ENCODE measurements at regions not wholly inside any gene's neighbourhood (a gene's known extent, or its start where the extent isn't known, plus 50 kb on each side); places are given as distances from the start of the nearest gene placed in this dataset.
"Not testable (repeated sequence)": the region's sequence is repeated elsewhere in the genome, so short reads cannot be mapped to it uniquely, and the experiment has no call there.

GRCh38 chr16:61421111-61421510, 615.1 kb downstream of the CDH8 start:
- TF ChIP-seq, protein P1, sequence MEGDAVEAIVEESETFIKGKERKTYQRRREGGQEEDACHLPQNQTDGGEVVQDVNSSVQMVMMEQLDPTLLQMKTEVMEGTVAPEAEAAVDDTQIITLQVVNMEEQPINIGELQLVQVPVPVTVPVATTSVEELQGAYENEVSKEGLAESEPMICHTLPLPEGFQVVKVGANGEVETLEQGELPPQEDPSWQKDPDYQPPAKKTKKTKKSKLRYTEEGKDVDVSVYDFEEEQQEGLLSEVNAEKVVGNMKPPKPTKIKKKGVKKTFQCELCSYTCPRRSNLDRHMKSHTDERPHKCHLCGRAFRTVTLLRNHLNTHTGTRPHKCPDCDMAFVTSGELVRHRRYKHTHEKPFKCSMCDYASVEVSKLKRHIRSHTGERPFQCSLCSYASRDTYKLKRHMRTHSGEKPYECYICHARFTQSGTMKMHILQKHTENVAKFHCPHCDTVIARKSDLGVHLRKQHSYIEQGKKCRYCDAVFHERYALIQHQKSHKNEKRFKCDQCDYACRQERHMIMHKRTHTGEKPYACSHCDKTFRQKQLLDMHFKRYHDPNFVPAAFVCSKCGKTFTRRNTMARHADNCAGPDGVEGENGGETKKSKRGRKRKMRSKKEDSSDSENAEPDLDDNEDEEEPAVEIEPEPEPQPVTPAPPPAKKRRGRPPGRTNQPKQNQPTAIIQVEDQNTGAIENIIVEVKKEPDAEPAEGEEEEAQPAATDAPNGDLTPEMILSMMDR (IDR thresholded peaks at IDR 0.05; ENCODE audit: insufficient read depth, low read depth, low read length) = no peak
- no peaks in the 10 kb centered on the region for H3K27me3 ChIP-seq (ENCODE audit: control insufficient read depth, insufficient read depth, low read length)
- DNase-seq (ENCODE audit: low read depth) = no peak
- H3K36me3 ChIP-seq (ENCODE audit: control insufficient read depth, insufficient read depth, low read length) = no peaks in the 10 kb centered on the region
- POLR2A ChIA-PET = no interaction called here
- CTCF ChIA-PET = no interaction called here
- H3K4me3 ChIP-seq (ENCODE audit: low read depth, low read length) = no peak overlapping the region

DNA sequence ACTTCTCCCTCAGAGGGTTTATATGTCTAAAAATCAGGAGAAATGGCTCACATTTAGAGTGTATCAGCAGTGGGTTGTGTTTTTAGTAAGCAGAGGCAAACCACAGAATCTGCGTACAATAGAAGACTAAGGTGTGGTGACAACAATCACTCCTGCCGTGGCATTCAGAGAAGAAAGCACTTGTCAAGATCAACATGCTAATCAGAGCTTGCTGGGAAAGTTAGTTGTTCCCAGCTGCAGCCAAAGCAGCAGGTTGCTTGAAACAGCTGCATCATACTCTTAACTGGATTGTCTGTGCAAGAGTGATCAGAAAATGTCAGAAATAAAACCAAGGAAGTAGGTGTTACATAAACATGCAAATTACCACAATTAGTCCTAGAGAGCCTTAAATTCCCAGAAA, 616.4 kb downstream of the CDH8 start:
- Histone ChIP-seq H3K27me3 (ENCODE audit: control insufficient read depth, insufficient read depth, low read length) (no peaks in the 10 kb centered on the region), H3K4me3 (ENCODE audit: low read depth, low read length) (no peak overlapping the region), H3K36me3 (ENCODE audit: control insufficient read depth, insufficient read depth, low read length) (no peaks in the 10 kb centered on the region)
- ChIA-PET CTCF (no interaction called here), POLR2A (no interaction called here)
- DNase-seq (ENCODE audit: low read depth) = no peak
- TF ChIP-seq, protein P1 (IDR thresholded peaks at IDR 0.05; ENCODE audit: insufficient read depth, low read depth, low read length) = no peak

DNA sequence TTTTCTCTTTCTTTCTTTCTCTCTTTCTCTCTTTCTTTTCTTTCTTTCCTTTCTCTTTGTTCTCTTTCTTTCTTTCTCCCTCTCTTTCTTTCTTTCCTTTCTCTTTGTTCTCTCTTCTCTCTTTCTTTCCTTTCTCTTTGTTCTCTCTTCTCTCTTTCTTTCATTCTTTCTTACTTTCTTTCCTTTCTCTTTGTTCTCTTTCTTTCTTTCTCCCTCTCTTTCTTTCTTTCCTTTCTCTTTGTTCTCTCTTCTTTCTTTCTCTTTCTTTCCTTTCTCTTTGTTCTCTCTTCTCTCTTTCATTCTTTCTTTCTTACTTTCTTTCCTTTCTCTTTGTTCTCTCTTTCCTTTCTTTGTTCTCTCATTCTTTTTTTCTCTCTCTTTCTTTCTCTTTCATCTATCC, 617.4 kb downstream of the CDH8 start:
- H3K36me3 ChIP-seq (ENCODE audit: control insufficient read depth, insufficient read depth, low read length); H3K4me3 ChIP-seq (ENCODE audit: low read depth, low read length); CTCF ChIA-PET; POLR2A ChIA-PET; H3K27me3 ChIP-seq (ENCODE audit: control insufficient read depth, insufficient read depth, low read length); DNase-seq (ENCODE audit: low read depth): not testable (repeated sequence)

GRCh38 chr16:61415126-61415525, 621.1 kb downstream of the CDH8 start:
- no peak for DNase-seq (ENCODE audit: low read depth)
- Histone ChIP-seq H3K36me3 (ENCODE audit: control insufficient read depth, insufficient read depth, low read length) (no peaks in the 10 kb centered on the region), H3K4me3 (ENCODE audit: low read depth, low read length) (no peak overlapping the region), H3K27me3 (ENCODE audit: control insufficient read depth, insufficient read depth, low read length) (no peaks in the 10 kb centered on the region)
- TF ChIP-seq, protein P1 (IDR thresholded peaks at IDR 0.05; ENCODE audit: insufficient read depth, low read depth, low read length) = no peak
- POLR2A ChIA-PET = no interaction called here
- CTCF ChIA-PET = interaction anchor here (0.5 kb wide), 1 partner anchor 34 kb away, joined by 3 read pairs; no protein-coding TSS in a partner anchor

DNA sequence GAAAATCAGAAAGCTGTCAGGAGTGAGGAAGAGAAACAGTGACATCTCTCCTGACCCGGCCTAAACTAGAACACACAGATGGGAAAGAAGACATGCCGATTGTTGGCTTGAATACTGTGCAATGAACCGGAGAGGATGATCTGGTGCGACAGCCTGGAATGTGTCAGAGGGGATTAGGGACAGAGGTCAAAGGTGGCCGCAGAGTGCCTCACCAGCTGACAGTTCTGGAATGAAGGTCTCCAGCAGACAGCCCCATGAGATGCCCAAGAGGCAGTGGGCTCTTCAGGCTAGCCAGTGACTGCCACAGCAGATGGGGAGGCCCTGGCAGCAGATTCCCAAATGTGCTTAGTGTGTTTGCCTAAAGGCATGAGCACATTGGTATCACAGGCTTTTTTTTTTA, 623.2 kb downstream of the CDH8 start:
- Histone ChIP-seq H3K4me3 (ENCODE audit: low read depth, low read length) (no peak overlapping the region), H3K36me3 (ENCODE audit: control insufficient read depth, insufficient read depth, low read length) (no peaks in the 10 kb centered on the region), H3K27me3 (ENCODE audit: control insufficient read depth, insufficient read depth, low read length) (no peaks in the 10 kb centered on the region)
- DNase-seq (ENCODE audit: low read depth) = no peak
- TF ChIP-seq, protein P1 (IDR thresholded peaks at IDR 0.05; ENCODE audit: insufficient read depth, low read depth, low read length) = no peak
- POLR2A ChIA-PET = no interaction called here
- CTCF ChIA-PET = no interaction called here

GRCh38 chr16:61412562-61412961, 623.7 kb downstream of the CDH8 start:
- H3K4me3 ChIP-seq (ENCODE audit: low read depth, low read length) = no peak overlapping the region
- ChIA-PET POLR2A (no interaction called here), CTCF (no interaction called here)
- H3K27me3 ChIP-seq (ENCODE audit: control insufficient read depth, insufficient read depth, low read length) = no peaks in the 10 kb centered on the region
- TF ChIP-seq, protein P1 (IDR thresholded peaks at IDR 0.05; ENCODE audit: insufficient read depth, low read depth, low read length) = no peak
- DNase-seq (ENCODE audit: low read depth) = no peak
- H3K36me3 ChIP-seq (ENCODE audit: control insufficient read depth, insufficient read depth, low read length) = no peaks in the 10 kb centered on the region

All from BJ (cell line).